HG03025 (cell line): ENCODE measurements at regions not wholly inside any gene's neighbourhood (a gene's known extent, or its start where the extent isn't known, plus 50 kb on each side); places are given as distances from the start of the nearest gene placed in this dataset.

ENCODE experiments used
- ATAC-seq: cut with Tn5 transposase; IDR thresholded peaks from one replicate; pipeline ENCODE4 v1.9.1; 2021; ENCODE audit warnings: mild to moderate bottlenecking, moderate library complexity; ENCODE audit not compliant: unreplicated experiment, low FRiP score

DNA sequence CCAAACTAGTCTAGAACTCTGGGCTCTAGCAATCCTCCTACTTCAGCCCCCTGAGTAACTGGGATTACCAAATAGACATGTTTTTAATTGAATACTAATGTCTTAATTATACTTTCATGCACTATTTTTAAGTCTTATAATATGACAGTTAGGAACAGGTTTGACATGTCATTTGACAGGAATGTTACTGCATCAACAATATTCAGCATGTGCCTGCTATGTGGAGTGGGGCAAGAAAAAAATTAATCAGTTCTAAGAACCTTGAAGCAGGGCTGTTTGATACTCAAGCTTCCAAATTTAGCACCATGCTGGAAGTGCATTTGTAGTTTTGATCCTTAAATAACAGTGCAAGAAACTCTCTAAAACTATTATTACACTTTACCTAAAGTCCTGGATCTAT is 265.3 kb downstream of the MZT1 start:
- ATAC-seq: no peak

DNA sequence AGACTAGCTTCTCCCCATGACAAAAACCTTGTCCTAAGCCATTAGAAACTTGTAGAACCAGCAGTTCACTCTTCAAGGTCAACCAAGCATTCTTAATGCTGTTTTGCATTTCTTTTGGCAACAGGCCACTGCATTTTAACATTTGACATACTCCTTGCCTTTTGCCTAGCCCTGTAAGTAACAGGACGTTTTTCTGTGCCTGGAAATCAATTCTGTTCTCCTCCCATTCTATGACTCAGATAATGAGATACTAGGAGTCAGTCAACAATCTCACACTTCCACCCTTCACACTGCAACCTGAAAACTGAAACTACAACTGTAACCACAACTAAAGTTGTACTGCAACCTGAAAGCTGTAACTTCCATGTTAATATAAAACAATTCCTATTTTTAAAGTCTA is 268.7 kb downstream of the MZT1 start:
- no peak for ATAC-seq

DNA sequence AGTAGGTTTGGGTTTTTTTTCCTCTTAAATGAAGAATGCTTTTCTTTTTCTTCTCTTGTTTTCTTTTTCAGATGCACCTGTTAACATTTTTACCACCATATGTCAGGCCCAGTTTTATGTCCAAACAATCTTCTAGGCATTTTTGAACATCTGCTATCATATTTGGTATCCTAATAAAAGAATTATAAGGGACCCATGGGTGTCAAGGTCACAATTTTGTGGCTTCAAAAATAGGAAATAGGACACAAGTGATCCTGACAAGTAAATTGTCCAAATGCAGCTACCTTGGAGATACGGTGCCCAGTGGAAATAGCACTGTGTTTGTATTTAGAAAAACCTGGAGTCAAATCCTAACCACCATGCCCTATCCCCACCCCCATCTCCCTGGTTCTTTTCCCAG is 270.3 kb downstream of the MZT1 start:
- no peak for ATAC-seq

DNA sequence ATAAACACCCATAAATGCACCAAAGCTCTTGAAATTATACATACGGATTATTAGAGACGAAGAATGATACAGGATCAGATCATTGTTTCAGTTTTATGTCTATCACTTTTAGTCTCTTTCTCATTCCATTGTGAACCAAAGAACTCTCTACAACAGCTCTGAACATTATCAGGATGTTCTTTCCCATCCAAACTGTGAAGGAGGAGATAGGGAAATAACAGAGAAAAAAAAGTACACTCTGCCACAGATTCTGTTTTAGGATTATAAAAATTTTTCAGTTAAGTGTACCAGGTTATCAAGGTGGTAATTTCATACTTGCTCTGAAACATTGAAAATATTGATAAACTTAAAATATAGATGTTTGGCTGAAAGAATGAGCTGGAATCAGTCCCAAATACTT is 270.9 kb downstream of the MZT1 start:
- ATAC-seq: no peak

DNA sequence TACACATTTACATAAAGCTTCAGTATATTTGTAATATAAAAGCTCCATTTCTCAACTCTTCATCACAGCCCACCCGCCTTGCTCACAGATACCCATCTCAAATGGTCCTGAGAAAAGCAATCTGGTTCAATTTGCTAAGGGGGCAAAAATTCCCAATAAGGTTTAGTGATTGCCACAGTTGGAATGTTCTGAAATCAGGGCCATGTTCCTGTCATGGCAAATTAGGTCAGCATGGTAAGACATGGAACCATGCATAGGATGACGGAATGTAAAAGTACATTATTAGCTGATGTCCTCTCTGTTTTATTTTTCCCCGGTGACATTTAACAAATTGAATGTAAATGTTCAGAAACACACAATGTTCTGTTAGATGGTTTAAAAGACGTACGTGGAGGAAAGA is 274.3 kb downstream of the MZT1 start:
- no peak for ATAC-seq

DNA sequence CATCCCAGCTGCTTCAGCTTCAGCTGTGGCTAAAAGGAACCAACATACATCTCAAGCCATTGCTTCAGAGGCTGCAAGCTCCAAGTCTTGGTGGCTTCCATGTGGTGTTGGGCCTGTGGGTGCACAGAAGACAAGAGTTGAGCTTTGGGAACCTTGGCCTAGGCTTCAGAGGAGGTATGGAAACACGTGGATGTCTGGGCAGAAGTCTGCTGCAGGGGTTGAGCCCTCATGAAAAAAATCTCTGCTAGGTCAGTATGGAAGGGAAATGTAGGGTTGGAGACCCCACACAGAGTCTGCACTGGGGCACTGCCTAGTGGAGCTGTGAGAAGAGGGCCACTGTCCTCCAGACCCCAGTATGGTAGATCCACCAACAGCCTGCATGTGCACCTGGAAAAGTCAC is 279.3 kb downstream of the MZT1 start:
- no peak for ATAC-seq

DNA sequence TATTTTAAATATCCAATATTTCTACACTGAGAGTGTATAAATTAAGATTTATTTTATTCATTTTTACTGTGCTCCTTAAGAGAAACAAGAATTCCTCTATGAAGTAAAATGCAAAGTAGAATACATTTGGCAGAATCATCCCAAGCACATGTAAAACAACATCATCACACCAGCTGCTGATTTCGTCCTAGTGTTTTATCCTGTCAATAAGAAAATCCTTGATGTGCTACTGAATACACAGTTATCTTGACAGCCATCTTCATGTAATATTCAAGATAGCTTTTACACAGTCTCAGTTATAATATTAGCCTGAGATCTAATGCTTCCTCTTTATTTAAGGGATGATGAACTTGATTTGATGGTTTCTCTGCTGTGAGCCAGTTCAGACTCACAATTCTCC is 282.4 kb downstream of the MZT1 start:
- ATAC-seq: no peak

DNA sequence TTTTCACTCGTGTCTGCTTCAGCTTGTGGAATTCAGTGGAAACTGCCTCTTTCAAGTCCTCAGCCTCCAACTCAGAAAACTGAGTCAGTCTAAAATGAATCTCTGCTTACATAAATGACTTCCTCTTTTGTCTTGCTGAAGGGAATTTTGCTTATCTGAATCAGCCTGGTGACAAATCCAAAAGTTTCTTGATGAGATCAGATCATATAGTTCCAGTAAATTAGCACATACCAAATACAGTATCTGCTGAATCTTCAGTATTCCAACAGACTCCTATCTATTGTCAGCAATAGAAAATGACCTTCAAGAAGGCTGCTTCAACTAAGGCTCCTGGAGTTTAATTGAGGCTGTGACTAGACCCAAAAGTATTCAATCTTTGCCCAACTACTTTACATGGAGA is 290.0 kb downstream of the MZT1 start:
- no peak for ATAC-seq

DNA sequence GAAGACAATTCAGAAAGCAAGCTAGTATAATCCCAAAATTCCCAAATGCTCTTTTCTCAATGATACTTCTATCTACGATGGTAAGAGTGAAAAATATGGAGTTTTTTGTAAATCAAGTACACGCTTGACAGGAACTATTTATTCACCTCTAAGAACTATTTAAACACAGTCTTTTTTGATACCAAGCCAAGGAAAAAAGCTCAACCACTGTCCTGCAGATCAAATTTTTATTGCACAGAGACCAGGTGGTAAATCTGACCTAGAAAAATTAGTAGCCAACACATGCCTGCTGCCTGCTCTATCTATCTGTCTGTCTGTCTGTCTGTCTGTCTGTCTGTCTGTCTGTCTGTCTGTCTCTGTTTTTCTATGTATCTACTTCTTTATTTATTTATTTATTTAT is 292.2 kb downstream of the MZT1 start:
- no peak for ATAC-seq

DNA sequence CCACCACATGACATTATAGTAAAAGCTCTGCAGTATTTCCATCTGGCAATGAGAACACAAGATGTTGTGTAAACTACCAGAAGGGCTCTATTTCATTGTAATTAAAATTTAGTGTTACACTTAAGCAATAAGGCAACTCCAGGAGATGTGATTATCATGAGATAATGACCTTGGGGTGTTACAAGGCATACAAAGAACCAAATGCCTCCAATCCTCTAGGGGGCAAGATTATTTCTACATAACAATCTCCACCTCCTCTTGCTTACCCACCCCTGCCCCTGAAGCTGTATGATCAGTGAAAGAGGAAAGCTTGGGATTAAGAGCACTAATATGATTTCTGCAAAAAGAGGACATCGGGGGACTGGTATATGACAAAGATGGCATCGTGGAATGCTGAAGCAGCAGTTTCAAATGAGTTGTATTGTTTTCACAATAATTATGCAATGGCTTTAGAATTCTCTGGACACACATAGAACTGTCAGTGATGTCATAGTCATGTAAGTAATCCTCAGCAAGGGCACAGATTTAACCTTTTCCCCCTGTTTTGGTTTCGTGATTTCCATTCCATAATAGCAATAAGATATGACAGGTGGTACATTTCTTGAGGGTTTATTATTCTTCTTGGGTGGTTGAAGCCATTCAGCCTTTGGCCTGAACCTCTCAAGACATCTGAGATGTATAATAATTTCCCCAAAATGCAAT is 295.3 kb downstream of the MZT1 start:
- ATAC-seq: no peak

DNA sequence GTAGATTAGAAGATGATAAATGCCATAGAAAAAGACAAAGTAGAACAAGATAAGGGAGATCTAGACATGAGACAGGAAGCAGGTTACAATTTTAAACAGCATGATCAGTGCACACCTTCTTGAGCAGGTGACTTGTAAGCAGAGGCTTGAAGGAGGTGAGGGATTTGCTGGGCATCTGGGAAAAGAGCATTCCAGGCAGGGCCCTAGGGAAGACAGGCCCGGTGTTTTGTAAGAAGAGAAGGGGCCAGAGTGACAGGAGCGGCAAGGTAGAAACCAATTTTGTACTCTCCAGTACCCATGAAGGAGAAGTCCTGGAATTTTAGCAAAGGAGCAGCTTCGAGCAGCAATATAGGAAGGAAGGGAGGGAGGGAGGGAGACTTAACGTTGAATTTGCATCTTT is 296.5 kb downstream of the MZT1 start:
- no peak for ATAC-seq

DNA sequence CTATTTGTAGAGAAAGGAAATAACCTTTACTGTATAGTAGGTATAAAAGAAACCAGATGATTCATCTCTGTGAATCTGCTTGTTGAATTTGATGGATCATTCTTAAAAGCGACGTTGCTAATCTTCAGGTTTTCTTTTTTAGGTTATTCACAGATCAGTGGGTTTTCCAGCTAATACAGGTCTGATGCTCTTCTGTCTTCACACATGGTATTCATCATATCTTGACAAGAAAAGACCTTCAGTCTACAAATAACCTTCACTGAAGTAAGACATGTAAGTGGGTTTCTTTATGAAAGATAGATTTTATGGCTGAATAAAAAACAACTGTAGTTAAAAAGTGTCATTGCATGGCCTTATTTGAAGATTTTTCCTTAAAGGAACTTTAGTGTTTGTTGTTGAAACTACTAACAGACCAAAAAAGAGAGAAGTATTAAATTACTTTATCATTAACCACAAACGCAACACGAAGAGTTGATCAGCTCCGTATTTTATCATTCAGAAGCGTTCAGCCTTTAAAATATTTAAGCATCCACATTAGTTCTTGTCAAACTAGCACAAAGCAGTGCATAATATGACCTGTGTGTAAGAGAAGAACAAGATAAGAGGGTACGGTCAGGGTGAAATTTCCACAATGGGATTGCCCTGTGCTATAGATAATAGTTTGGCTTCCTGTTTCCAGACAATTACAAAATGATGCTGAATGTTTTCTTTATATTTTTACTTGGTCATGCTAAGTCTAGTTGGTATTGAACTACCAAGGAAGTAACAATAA is 299.5 kb downstream of the MZT1 start:
- ATAC-seq: no peak

DNA sequence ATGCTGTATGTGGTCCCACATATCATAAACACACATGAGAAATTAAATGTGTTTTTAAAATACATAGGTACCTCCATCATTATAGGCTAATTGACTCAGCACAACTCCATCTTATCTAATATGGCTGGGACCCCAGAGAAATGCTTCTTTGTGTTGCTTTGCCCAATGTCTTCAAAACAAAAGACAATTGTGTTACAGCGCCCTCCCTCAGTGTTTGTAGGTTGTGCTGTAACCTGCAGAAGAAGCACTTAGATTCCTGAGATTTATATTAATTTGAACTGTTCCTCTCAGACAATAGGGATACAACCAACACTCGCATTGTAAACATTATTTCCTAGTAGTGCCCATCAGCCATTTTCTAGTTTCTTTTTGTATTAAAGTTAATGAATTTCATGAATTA is 303.4 kb downstream of the MZT1 start:
- ATAC-seq: no peak

DNA sequence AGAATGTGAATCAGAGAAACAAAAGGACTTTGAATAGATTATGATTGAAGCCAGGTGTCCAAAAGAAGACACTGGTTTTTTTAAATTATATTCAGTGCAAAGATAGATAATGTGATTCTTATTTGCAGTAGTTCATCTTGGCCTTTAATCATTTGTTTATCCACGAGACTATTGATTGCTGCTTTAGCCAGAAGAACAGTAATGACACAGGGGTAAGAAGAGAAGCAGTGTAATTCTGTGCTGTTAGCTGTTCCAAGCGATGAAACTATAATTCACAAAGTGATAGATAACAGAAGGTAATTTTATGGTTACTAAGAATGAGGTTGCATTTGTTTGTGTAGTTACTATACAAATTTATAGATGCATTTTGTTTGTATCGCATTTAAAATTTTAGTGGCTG is 311.6 kb downstream of the MZT1 start:
- no peak for ATAC-seq

DNA sequence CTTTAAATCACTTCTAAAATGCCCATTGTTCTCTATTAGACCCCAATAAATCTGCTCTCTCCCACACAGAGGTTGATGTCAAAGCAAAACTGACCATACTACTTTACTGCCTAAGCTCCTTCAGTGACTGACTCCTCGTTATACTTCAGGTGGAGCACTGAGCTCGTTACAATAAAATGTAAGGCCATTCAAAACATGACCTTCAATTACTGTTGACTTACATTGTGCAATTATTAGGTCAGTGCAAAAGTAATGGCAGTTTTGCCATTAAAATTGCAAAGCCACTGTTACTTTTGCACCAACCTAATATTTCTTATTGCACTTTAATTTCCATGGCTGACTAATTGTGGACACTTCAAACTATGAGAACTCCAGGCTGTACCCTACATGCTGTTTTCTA is 314.9 kb downstream of the MZT1 start:
- ATAC-seq: no peak

DNA sequence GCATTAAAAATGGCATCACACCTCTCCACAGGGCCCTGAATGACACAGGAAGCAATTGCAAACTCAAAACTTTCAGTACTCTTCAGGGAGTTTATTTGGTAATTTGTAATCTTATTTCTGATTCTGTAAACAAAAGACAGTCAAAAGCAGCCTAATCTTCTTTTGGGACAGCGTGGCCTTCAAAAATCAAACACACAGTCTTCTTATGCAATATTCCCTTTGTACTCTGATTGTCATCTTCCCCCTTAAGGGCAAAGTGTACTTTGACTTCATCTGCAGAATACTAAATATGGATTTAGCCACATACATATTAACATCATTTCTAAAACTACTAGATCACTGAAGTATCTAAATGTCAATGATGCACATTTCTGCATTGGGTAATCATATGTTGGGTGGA is 322.0 kb downstream of the MZT1 start:
- no peak for ATAC-seq

DNA sequence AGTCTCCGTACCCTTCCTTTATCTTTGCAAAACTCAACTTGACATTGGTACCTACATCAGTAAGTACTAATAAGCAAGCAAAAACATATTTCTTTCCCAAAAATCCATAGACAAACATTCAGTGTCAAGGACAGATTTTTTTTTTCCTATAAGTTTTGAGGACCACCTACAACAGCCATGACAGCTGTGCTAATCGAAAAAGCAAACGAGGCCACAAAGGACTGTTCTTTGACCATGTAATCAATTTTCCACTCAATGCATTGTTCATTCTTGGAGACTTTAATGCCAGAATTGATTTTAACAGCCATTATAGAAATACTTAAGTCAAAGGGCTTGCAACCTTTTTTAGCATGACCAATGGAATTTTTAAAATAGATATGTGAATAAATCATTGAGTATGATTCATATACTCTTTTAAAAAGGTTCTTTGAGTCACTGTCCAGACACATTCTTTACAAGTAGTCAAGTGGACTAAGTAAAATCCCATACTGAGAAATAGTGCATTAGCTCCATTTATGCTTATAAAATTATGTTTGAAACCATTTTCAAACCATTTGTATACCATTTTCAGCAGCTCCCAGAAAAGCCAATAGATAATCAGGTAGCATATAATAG is 323.9 kb downstream of the MZT1 start:
- ATAC-seq: no peak

DNA sequence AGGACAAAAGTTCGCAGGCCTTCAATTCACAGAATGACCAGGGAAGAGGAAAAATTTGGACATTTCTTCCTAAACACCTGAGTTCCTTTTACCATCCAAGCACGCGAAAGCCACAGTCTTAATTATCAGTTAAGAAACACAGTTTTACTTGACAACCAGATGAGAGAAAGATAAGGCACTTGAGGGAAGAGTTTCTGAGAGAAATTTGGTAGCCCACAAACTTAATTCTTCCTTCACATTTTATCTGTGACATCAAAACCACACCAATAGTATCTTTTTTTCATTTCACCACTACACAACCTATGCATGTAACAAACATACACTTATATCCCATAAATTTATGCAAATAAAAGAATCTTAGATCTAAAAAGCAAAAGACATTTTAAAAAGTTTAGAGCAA is 326.6 kb downstream of the MZT1 start:
- ATAC-seq: no peak

DNA sequence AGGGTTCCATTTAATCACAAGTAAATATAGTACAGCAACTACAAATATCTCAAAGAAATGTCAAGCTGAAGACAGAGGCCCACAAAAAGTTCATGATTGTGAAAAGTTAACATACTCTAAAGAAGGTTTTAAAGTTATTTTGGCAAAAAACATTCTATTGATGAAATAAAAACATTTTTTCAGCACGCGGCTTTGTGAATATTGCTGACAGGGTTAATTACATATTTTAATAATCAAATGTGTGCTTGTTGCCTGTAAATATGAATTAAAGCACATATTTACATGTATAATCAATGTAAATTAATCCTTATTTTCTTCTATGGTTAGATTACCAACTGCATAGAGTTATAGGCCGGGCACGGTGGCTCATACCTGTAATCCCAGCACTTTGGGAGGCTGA is 328.1 kb downstream of the MZT1 start:
- ATAC-seq: no peak

DNA sequence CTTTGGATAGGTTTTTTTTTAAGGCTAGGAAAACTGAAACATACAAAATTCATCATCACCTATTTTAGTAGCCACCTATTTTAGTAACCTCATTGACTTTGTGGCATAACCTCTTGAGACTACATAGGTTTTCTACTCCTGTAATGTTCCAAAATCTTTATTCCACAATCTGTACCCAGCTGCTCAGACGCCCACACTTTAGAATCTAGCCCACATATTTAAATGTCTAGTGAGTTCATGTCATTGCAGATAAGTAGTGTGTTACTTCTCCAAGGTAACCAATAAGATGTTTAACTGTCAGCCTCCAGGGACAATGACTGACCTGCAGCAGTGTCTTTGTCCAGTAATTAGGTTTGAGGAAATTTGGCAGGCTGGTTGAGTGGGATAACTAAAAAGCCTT is 330.2 kb downstream of the MZT1 start:
- no peak for ATAC-seq

DNA sequence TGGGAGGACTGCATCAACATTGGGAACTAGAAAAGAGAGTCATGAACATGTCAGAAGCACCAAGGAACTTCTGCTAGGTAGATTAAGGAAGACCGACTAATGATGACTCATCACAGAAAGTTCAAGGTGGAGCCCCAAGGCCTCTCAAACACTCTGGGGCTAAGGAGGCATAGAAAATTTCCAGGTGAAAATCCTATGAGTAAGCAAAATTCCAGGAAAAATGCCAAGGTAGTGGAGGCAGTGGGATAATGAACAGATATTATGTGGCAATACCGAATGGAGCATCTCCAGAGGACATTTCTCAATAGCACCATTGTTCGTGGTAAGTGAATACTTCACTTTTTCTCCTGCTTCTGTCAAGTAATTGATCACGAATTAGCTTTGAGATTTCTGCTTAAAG is 336.5 kb downstream of the MZT1 start:
- ATAC-seq: no peak

DNA sequence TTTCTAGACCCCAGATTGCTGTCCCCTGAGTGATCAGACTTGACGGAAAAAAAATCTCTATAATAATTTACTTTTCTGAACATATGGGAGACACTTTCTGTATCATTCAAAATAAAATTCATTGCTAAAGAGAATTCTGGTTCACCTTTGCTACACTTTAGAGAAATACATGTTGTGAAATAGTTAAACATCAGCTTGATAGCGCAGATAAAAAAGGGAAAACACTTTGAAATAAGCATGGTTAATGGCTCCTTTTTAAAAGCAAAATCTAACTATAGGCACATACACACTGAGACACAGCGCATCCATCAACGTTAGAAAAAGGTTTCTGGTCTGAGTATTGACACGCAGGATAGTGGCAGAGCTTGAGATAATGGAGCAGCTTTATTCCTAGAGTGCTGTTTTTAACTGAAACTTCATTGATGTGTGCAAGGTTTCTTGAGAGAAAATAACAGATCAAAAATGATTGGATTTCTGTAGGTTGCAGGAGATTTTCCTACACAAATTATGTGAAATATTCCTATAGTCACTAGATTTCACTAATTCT is 341.2 kb downstream of the MZT1 start:
- ATAC-seq: no peak
